ENCODE measurements at regions not wholly inside any gene's neighbourhood (a gene's known extent, or its start where the extent isn't known, plus 50 kb on each side); places are given as distances from the start of the nearest gene placed in this dataset.

DNA sequence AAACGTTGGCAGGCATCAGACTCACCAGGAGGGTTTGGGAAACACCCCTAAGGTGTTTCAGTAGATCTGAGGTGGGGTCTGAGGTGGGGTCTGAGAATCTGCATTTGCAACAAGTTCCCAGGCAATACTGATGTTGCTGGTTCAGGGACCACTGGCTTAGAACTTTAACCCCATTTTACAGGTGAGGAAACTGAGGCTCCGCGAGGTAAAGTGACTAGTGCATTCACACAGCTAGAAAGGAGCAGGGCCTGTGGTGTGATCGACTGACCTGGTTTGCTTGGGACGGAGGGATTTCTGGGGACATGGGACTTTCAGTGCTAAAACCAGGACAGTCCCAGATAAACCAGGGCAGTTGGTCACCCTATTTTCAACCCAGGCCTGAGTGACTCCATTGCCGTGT, 81.4 kb upstream of the ZNF618 start:
- TF ChIP-seq, protein P1, sequence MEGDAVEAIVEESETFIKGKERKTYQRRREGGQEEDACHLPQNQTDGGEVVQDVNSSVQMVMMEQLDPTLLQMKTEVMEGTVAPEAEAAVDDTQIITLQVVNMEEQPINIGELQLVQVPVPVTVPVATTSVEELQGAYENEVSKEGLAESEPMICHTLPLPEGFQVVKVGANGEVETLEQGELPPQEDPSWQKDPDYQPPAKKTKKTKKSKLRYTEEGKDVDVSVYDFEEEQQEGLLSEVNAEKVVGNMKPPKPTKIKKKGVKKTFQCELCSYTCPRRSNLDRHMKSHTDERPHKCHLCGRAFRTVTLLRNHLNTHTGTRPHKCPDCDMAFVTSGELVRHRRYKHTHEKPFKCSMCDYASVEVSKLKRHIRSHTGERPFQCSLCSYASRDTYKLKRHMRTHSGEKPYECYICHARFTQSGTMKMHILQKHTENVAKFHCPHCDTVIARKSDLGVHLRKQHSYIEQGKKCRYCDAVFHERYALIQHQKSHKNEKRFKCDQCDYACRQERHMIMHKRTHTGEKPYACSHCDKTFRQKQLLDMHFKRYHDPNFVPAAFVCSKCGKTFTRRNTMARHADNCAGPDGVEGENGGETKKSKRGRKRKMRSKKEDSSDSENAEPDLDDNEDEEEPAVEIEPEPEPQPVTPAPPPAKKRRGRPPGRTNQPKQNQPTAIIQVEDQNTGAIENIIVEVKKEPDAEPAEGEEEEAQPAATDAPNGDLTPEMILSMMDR (IDR thresholded peaks at IDR 0.05) = no peak
- TF ChIP-seq POLR2A (IDR thresholded peaks at IDR 0.05) (no peak), POLR2AphosphoS5 (IDR thresholded peaks at IDR 0.05) (no peak), EP300 (IDR thresholded peaks at IDR 0.05) (no peak)
- H3K36me3 ChIP-seq = no peaks in the 10 kb centered on the region
- no peaks in the 10 kb centered on the region for H3K4me1 ChIP-seq
- WGBS = 71% methylated on average over 4 of the region's 6 CpGs
- no peak for DNase-seq (ENCODE audit: low spot score in 2 of 2)
- H3K27me3 ChIP-seq = peaks cover 5% of the 10 kb centered on the region
- H3K4me3 ChIP-seq = no peak overlapping the region
- no peaks in the 10 kb centered on the region for H3K9me3 ChIP-seq
- no peak overlapping the region for H3K27ac ChIP-seq

DNA sequence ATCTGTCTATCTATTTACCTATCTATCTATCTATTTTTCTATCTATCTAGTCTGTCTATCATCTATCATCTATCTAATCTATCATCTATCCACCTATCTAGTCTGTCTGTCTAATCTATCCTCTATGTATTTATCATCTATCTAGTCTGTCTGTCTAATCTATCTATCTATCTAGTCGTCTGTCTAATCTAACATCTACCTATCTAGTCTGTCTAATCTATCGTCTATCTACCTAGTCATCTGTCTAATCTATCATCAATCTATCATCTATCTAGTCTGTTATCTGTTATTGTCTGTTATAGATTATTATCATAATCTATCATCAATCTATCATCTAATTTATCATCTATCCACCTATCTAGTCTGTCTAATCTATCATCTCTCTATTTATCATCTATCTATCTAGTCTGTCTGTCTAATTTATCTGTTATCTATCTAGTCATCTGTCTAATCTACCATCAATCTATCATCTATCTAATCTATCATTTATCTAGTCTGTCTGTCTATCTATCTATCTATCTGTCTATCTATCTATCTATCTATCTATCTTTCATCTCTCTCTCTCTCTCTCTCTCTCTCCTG, 80.2 kb upstream of the ZNF618 start:
- WGBS = 76% methylated on average over 2 of the region's 2 CpGs
- DNase-seq (ENCODE audit: low spot score in 2 of 2) = no peak
- Histone ChIP-seq H3K4me3 (no peak overlapping the region), H3K27me3 (peaks cover 5% of the 10 kb centered on the region), H3K27ac (no peak overlapping the region), H3K4me1 (no peaks in the 10 kb centered on the region), H3K9me3 (no peaks in the 10 kb centered on the region), H3K36me3 (no peaks in the 10 kb centered on the region)
- TF ChIP-seq POLR2AphosphoS5 (IDR thresholded peaks at IDR 0.05) (no peak), EP300 (IDR thresholded peaks at IDR 0.05) (no peak), POLR2A (IDR thresholded peaks at IDR 0.05) (no peak)
- TF ChIP-seq, protein P1 (IDR thresholded peaks at IDR 0.05) = no peak

DNA sequence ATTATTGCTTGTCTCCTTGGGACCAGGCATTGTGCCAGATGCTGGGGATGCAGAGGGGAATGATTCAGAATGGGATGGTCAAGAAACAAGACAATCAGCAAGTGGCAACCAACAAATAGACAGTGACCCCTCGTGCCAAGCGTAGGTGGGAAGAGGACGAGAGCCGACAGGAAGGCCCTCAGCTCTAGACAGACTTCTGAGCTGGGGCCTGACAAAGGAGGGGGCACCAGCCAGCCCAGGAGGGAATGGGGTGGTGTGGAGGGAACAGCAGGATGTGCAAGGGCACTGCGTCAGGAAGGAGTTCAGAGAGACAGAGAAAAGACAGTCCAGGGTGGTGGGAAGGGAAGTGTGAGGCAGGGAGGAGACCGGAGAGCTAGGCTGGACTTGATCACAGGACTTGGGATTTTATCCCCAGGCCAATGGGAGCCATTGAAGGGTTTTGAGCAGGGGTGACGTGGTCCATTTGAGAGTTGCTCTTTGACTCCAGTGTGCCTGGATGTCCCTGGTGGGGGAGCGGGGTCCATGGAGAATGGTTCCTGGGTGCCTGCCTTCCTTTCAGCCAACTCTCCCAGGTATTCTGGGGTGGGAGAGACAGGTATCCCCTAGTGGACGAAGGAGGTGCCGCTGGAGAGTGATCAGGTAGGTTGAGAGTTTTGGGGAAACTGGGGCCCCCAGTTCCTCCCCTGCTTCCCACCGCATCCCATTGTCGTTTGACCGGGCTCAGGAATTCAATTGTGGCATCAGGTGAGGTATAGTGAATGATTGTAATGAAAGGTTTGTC, 79.3 kb upstream of the ZNF618 start:
- H3K9me3 ChIP-seq = no peaks in the 10 kb centered on the region
- no peak for DNase-seq (ENCODE audit: low spot score in 2 of 2)
- H3K4me3 ChIP-seq = no peak overlapping the region
- H3K27me3 ChIP-seq = peaks cover 5% of the 10 kb centered on the region
- TF ChIP-seq POLR2A (IDR thresholded peaks at IDR 0.05) (no peak), EP300 (IDR thresholded peaks at IDR 0.05) (no peak)
- TF ChIP-seq, protein P1 (IDR thresholded peaks at IDR 0.05) = no peak
- no peaks in the 10 kb centered on the region for H3K4me1 ChIP-seq
- H3K36me3 ChIP-seq = no peaks in the 10 kb centered on the region
- no peak overlapping the region for H3K27ac ChIP-seq
- WGBS = 89% methylated on average over 13 of the region's 13 CpGs

DNA sequence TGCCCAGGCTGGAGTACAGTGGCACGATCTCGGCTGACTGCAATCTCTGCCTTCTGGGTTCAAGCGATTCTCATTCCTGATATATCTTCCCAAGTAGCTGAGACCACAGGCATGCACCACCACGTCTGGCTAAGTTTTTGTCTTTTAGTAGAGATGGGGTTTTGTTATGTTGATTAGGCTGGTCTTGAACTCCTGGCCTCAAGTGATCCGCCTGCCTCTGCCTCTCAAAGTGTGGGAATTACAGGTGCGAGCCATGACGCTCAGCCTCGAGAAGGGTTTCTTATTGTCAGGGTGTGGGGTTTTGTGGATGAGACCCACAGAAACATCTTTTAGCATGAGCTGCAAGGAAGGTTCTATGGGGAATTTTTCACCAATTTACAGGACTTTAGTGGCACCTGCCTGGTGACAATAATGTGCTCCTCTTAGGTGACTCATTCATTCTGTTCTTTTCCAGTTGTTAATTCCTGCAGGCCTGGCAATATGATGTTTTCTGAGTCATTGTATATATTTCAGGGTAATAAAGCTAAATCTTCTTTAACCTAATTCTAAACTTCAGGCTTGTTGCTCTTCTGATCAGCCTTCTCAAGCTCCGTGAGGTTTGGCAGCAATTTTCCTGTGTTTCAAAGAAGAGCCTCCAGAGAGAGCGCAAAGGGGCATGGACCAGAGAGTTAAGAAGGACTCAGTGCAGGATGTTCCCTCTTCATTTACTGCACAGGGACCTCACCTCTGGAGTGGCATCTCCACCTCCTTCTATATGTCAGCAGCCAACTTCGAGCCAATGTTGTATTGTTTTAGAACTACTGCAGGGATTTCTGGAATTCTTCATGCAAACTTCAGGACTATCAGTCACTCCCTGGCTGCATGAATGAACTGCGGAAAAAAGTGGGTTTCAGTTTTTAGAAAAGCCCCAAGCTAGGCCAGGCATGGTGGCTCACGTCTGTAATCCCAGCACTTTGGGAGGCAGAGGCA, 77.8 kb upstream of the ZNF618 start:
- Histone ChIP-seq H3K27ac (no peak overlapping the region), H3K36me3 (no peaks in the 10 kb centered on the region), H3K27me3 (peaks cover 5% of the 10 kb centered on the region), H3K4me1 (no peaks in the 10 kb centered on the region), H3K9me3 (no peaks in the 10 kb centered on the region), H3K4me3 (no peak overlapping the region)
- 85% methylated on average over 13 of the region's 13 CpGs for WGBS
- no peak for DNase-seq (ENCODE audit: low spot score in 2 of 2)
- TF ChIP-seq, protein P1 (IDR thresholded peaks at IDR 0.05) = no peak
- TF ChIP-seq EP300 (IDR thresholded peaks at IDR 0.05) = no peak
- TF ChIP-seq POLR2AphosphoS5 (IDR thresholded peaks at IDR 0.05) = no peak
- TF ChIP-seq POLR2A (IDR thresholded peaks at IDR 0.05) = no peak

DNA sequence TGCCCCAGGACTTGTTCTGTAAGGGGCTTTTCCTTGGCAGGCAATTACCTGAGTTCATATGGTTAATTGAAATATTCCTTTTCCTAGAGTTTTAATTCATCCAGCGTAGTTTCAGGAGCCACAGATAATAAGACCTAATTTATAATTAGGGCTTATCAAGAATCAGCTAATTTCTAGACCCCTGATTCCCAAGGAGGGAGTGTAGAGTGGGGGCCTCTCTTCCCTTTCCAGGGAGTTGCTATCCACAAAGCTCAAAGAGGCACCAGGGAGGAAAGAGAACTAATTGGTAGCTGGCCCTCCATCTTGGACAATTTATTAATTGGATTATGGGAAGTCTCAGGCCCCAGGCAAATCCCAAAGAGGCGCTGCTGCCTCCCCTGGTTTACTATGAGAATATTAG, 75.8 kb upstream of the ZNF618 start:
- TF ChIP-seq EP300 (IDR thresholded peaks at IDR 0.05) (no peak), POLR2AphosphoS5 (IDR thresholded peaks at IDR 0.05) (no peak), POLR2A (IDR thresholded peaks at IDR 0.05) (no peak)
- TF ChIP-seq, protein P1 (IDR thresholded peaks at IDR 0.05) = no peak
- Histone ChIP-seq H3K36me3 (no peaks in the 10 kb centered on the region), H3K27ac (no peak overlapping the region), H3K27me3 (peaks cover 5% of the 10 kb centered on the region), H3K9me3 (no peaks in the 10 kb centered on the region), H3K4me1 (no peaks in the 10 kb centered on the region), H3K4me3 (no peak overlapping the region)
- 91% methylated on average over 2 of the region's 2 CpGs for WGBS
- DNase-seq (ENCODE audit: low spot score in 2 of 2) = no peak

All from suprapubic skin (tissue), 4 donors.